ENCODE measurements at regions not wholly inside any gene's neighbourhood (a gene's known extent, or its start where the extent isn't known, plus 50 kb on each side); places are given as distances from the start of the nearest gene placed in this dataset.

- no peak for DNase-seq (ENCODE audit: low read depth)
These were observed 201.0 kb upstream of the ZNF536 start for GRCh38 chr19:30171138-30171635.

- no peak for DNase-seq (ENCODE audit: low read depth)
These were observed 200.2 kb upstream of the ZNF536 start for GRCh38 chr19:30171795-30172612.

DNA sequence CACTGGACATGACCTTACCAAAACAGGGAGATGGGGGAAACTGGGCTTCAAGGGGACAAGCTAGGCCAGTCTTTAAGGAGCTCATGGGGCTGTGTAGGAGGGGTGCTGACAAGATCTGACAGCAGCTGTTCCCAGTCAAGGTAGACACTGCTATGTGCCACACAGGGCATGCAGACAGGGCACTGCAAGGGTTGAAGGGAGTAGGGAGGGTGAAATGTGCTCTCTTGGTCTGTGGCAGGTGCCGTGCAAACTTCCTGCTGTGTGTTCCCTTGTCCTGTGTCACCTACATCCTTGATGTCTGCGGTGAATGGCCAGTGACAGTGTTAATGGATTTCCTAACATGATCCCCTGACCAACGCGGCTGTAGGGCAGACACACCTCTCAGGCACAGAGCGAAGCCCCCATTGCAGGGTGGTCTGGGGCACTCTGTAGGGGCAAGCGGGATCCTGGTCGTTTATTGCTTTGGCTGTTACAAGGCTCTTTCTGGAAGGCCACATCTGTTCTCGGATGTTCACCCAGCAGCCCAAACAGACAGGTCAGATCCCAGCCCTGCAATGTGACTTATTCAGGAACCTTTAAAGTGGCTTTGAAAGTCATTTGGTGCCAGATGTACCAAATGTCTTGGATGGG, 199.5 kb upstream of the ZNF536 start:
- DNase-seq (ENCODE audit: low read depth), result no peak

GRCh38 chr19:30173593-30174356, 198.4 kb upstream of the ZNF536 start:
- no peak for DNase-seq (ENCODE audit: low read depth)

GRCh38 chr19:30174357-30174645, 197.9 kb upstream of the ZNF536 start:
- no peak for DNase-seq (ENCODE audit: low read depth)

GRCh38 chr19:30174791-30175190, 197.4 kb upstream of the ZNF536 start:
- no peak for DNase-seq (ENCODE audit: low read depth)

GRCh38 chr19:30175987-30176386, 196.2 kb upstream of the ZNF536 start:
- no peak for DNase-seq (ENCODE audit: low read depth)

DNA sequence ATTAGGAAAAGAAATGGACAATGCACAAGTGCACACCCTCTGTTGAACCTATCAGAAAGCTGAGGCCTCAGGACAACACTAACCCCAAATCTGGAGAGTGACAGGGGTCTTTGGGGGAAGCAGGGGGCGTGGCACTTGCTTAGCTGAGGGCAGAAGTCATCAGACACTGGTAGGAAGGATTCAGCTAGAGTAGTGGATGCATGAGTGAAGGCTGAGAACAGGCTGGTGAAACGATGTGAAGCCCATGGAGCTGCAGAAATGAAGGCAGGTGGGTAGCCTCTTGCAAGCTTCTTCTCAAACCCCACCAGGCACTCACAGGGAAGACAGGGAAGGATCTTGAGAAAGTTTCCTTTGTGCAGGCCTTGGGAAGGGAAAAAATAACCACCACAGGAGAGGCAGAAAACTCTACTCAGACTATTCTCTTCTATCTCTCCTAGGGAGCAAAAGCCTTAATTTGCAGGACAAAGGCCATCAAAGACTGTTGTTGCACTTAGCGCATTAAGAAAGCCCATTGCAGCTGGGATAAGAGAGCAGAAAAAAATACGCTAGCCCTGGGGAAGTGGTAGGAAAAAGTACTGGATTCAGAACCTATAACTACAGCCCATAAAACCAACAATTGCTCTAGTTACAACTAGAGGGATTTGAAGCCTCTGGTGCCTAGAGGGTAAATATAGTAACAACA, 193.3 kb upstream of the ZNF536 start:
- DNase-seq (ENCODE audit: low read depth), result no peak

GRCh38 chr19:30180691-30181090, 191.5 kb upstream of the ZNF536 start:
- no peak for DNase-seq (ENCODE audit: low read depth)

DNA sequence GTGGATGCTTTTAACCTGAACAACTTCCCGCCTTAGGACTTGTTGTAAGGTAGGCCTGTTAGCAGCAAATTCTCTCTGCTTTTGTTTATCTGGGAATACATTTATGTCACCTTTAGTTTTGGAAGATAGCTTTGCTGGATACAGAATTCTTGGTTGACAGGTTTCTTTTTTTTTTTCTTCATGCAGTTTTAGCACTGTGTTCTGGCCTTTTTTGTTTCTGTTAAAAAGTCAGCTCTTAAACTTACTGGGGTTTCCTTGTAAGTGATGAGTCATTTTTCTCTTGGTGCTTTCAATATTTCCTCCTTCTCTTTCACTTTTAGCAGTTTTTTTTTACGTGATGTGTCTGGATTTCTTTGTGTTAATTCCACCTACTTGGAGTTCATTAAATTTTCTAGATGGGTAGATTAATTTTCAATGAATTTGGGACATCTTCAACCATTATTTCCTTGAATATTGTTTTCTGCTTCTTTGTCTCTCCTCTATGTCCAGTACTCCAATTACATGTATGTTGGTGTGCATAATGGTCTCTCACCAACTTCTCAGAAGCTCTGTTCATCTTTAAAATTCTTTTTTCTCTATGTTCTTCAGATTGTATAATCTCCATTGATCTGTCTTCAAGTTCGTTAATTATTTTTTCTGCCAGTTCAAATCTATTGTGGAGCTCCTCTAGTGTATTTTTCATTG, 188.2 kb upstream of the ZNF536 start:
- no peak for DNase-seq (ENCODE audit: low read depth)

DNA sequence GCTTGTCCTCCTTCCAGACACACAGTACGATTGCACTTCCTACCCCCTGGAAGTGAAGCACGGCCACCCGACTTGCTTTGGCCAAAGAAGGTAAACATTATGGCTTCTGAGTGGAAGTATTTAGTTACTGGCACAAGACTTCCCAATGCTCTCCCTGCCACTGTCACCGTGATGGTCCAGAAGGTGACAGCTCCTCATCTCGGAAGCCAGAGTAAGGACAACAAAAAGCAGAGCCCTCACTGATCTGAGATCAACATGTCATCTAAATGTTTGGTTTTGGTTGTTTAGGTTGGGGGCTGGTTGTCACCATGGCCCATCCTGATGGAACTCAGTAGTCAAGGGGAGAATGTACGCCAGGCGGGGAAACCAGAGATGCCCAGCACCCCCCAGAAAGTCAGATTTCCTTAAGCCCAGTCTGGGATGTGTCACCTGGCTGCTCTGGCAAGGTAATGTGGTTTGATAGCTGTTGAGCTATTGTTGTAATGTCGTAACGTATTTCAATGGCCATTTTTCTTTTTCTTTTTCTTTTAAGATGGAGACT, 170.1 kb upstream of the ZNF536 start:
- DNase-seq (ENCODE audit: low read depth), result no peak

GRCh38 chr19:30204721-30205120, 167.5 kb upstream of the ZNF536 start:
- no peak for DNase-seq (ENCODE audit: low read depth)

- DNase-seq (ENCODE audit: low read depth), result no peak
These were observed 166.0 kb upstream of the ZNF536 start for GRCh38 chr19:30206187-30206586.

DNA sequence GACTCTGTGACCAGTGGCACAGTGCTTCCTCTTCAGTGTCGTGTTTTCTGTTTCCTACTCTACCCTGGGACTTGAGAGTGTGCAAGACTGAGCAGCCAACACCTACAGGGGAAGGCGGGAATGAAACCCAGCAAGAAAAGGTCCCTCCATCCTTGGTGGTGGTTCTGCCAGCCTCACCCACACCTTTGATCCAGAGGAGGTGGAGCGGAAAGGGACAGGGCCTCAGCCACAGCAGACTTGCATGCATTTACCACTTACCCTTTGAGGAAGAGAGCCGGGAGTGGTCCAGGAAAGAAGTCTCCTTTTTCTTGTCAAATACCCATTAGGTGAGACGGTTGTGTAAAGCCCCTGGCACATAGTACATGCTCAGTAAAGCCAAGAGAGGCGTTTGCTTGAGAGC, 164.8 kb upstream of the ZNF536 start:
- no peak for DNase-seq (ENCODE audit: low read depth)

- DNase-seq (ENCODE audit: low read depth), result no peak
These were observed 163.6 kb upstream of the ZNF536 start for GRCh38 chr19:30208436-30209060.

GRCh38 chr19:30209617-30210600, 162.3 kb upstream of the ZNF536 start:
- DNase-seq (ENCODE audit: low read depth), result no peak

GRCh38 chr19:30212574-30212973, 159.6 kb upstream of the ZNF536 start:
- no peak for DNase-seq (ENCODE audit: low read depth)

GRCh38 chr19:30214651-30215051, 157.5 kb upstream of the ZNF536 start:
- DNase-seq (ENCODE audit: low read depth), result no peak

GRCh38 chr19:30215248-30215647, 156.9 kb upstream of the ZNF536 start:
- no peak for DNase-seq (ENCODE audit: low read depth)

DNA sequence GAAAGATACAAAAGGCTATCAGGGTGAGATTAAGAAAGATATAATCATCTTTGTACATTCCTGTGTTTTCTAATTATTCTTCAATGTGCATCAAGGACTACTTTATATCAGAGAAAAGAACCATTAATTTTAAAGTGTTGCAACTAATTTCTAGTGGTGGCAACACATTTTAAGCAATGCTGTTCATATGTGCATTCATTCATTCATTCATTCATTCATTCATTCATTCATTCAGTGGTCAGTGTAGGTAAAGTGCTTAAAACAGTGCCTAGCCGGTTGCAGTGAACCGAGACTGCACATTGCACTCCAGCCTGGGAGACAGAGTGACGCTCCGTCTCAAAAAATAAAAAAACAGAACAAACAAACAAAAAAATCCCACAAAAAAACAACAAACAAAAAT, 155.7 kb upstream of the ZNF536 start:
- DNase-seq (ENCODE audit: low read depth), result no peak
